Stimulated activated CD4-positive, alpha-beta T cell treated with anti-CD3 and anti-CD28 coated beads, Interleukin-12 subunit alpha, Interleukin-12 subunit beta, amount 100 ng/mL, for 48 hours (primary cell): ENCODE measurements at regions not wholly inside any gene's neighbourhood (a gene's known extent, or its start where the extent isn't known, plus 50 kb on each side); places are given as distances from the start of the nearest gene placed in this dataset.
"Not testable (repeated sequence)": the region's sequence is repeated elsewhere in the genome, so short reads cannot be mapped to it uniquely, and the experiment has no call there.

Experiments used
- DNase-seq, 3 donors: peaks; one replicate each; pipeline ENCODE4 v3.0.0-alpha.2; 2020; ENCODE audit warnings: low read depth in 2 of 3, low spot score in 1 of 3

- DNase-seq: no peak
These were observed 202.1 kb upstream of the WWC1 start for GRCh38 chr5:168089201-168089887.

DNA sequence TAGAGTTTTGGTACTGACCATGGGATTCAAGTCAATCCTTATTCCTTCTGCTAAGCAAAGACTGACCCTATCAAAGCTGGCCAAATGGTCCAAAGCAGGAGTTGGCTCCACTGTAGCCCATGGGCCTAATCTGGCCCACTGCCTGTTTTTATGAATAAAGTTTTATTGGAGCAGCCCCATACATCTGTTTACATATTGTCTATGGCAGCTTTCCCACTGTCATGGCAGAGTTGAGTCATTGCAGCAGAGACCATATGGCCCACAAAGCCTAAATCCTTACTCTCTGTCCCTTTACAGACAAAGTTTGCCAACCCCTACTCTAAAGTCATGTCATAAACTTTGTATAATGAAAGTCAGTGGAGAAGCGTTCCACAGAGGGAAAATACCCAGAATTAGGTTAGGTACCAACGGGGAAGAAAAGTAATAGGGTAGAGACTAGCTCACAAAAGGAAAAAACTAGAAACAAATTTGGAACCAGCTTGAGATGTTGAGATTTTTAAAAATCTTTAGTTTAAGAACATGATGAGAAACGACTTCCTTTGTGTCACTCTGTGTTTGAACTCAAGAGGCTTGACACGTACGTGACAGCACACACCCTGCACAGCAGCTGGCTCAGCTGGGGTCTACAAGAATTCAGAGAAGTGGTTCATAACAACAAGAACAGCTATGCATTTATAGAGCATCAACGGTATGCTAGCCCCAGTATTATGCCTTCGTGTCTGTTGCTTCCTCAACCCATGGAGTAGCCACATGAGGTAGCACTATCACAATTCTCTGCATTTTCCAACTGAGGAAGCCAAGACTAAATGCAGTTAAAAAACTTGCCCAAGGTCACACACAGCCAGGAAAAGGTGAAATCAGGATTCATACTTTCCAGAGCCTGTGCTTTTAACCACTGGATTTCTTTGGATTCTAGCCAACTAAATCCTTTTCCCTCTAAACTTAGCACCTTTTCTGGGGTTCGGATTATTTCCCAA is 198.9 kb upstream of the WWC1 start:
- no peak for DNase-seq

DNA sequence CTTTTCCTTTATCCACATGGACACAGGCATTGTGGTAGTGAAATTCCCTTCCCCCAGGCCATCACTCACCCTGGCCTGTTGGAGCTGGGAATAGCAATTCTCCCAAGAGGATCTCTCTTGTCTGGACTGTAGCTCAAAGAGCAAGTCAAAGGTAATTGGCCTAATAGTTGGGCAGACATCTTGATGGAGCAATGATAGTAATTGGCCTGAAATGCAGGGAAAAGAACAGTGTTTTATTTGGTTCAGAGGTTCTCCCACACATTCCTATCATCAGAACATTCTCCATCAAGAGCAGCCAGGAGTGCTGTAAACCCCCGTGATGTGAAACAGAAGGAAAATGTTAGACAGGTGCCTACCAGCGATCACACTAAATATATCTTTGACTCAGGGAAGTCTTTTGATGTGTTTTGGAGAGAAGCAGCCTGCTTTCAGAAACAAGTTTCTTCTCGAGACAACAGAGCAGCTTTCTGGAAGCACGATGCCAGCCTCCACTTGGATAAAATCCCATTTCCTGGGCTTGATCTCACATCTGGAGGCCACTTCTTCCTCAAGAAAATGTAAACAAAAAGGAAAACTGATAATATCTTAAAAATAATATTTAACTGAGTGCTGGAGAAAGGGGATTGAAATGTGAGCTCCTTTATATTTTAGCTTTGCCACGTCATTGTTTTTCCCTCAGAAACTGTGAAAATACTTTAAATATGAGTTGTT is 198.1 kb upstream of the WWC1 start:
- no peak for DNase-seq

- no peak for DNase-seq
These were observed 194.9 kb upstream of the WWC1 start for GRCh38 chr5:168096525-168096924.

DNA sequence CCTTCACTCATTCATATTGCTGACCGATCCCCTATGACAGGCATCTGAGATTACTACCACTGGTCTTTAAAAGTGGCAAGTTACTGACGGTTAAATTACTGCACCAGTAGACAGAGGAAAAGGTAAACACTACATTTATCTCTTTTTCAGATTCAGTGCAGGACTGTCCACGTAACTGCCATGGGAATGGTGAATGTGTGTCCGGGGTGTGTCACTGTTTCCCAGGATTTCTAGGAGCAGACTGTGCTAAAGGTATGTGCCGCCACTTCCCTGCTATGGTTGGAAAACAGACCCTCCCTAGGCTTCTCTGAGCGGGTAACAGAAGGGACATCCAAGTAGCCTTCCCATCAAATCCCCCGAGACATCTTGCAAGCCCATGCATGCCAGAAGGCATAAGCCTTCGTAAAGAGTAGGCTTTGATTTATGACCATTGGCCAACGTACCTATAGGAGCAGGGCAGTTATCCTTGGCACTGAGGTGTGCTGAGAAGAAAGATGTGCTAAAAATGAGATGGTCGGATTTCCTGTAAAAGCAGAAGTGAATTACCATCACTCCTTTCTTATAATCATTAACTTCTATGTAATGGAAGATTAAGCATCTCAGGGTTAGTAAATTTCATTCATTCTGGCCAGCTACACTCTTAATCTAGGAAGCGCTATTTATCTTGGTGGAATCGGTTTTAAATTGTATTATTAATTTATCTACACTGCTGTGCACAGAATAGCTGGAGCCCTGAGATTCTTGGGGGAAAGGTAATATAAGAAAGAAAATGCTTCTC is 193.4 kb upstream of the WWC1 start:
- no peak for DNase-seq

GRCh38 chr5:168101352-168101751 is 190.1 kb upstream of the WWC1 start:
- no peak for DNase-seq

- not testable (repeated sequence) for DNase-seq
These were observed 188.4 kb upstream of the WWC1 start for GRCh38 chr5:168103018-168103417.

DNA sequence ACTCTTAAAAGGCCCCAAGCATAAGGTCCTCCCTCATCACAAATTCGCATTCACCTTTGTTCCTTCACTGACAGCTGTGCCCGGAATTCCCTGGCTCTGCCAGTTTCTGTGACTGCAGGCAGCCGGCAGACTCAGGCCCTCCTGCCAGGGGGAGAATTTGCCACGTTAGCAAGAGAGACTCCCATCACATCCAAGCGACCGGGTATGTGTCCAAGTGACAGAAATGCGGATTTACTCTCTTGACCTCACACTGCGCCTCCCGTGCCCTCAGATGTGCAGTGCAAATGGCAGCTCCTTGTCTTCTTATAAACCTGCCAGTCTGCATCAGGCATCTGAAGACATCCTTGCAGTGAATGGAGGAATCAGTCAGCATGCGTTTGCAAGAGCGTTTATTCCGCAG is 187.1 kb upstream of the WWC1 start:
- DNase-seq: no peak

GRCh38 chr5:168104811-168105481 is 186.5 kb upstream of the WWC1 start:
- no peak for DNase-seq

GRCh38 chr5:168106008-168106761 is 185.3 kb upstream of the WWC1 start:
- no peak for DNase-seq

- no peak for DNase-seq
These were observed 182.0 kb upstream of the WWC1 start for GRCh38 chr5:168109441-168109840.

- DNase-seq: no peak
These were observed 181.1 kb upstream of the WWC1 start for GRCh38 chr5:168110384-168110783.

GRCh38 chr5:168110870-168111832 is 180.3 kb upstream of the WWC1 start:
- no peak for DNase-seq

- DNase-seq: peak; percentile 6 to 72 (median 33)
These were observed 176.9 kb upstream of the WWC1 start for GRCh38 chr5:168114444-168115017.

- no peak for DNase-seq
These were observed 174.0 kb upstream of the WWC1 start for GRCh38 chr5:168117469-168117868.

- DNase-seq: no peak
These were observed 173.3 kb upstream of the WWC1 start for GRCh38 chr5:168118042-168118668.

- no peak for DNase-seq
These were observed 170.9 kb upstream of the WWC1 start for GRCh38 chr5:168120401-168121137.
